ENCODE measurements at regions not wholly inside any gene's neighbourhood (a gene's known extent, or its start where the extent isn't known, plus 50 kb on each side); places are given as distances from the start of the nearest gene placed in this dataset.

GRCh38 chr5:67432606-67433005, 236.0 kb upstream of the CD180 start:
- DNase-seq = no peak
- H3K4me1 ChIP-seq = no peaks in the 10 kb centered on the region
- intact Hi-C loops (cut with DNase I; ENCODE audit: low total_unique reads) = no loop called here
- no peak overlapping the region for H3K27ac ChIP-seq
- no peak overlapping the region for H3K4me3 ChIP-seq
- no peak for TF ChIP-seq CTCF (IDR thresholded peaks at IDR 0.05)
- H3K36me3 ChIP-seq = no peaks in the 10 kb centered on the region
- H3K9me3 ChIP-seq = no peaks in the 10 kb centered on the region
- no peaks in the 10 kb centered on the region for H3K27me3 ChIP-seq

- H3K36me3 ChIP-seq = no peaks in the 10 kb centered on the region
- no peak overlapping the region for H3K27ac ChIP-seq
- no peaks in the 10 kb centered on the region for H3K27me3 ChIP-seq
- no peaks in the 10 kb centered on the region for H3K9me3 ChIP-seq
- intact Hi-C loops (cut with DNase I; ENCODE audit: low total_unique reads) = no loop called here
- no peak for DNase-seq
- H3K4me3 ChIP-seq = no peak overlapping the region
- no peak for TF ChIP-seq CTCF (IDR thresholded peaks at IDR 0.05)
- no peaks in the 10 kb centered on the region for H3K4me1 ChIP-seq
Observed at GRCh38 chr5:67431191-67431590, 234.6 kb upstream of the CD180 start.

- no peak for TF ChIP-seq CTCF (IDR thresholded peaks at IDR 0.05)
- Histone ChIP-seq H3K4me1 (no peaks in the 10 kb centered on the region), H3K36me3 (no peaks in the 10 kb centered on the region), H3K9me3 (no peaks in the 10 kb centered on the region), H3K4me3 (no peak overlapping the region), H3K27me3 (no peaks in the 10 kb centered on the region), H3K27ac (no peak overlapping the region)
- intact Hi-C loops (cut with DNase I; ENCODE audit: low total_unique reads) = no loop called here
- no peak for DNase-seq
Observed at GRCh38 chr5:67427850-67428298, 231.3 kb upstream of the CD180 start.

GRCh38 chr5:67426961-67427849, 230.6 kb upstream of the CD180 start:
- Histone ChIP-seq H3K27me3 (no peaks in the 10 kb centered on the region), H3K27ac (no peak overlapping the region), H3K4me1 (no peaks in the 10 kb centered on the region), H3K9me3 (no peaks in the 10 kb centered on the region), H3K36me3 (no peaks in the 10 kb centered on the region), H3K4me3 (no peak overlapping the region)
- no peak for DNase-seq
- intact Hi-C loops (cut with DNase I; ENCODE audit: low total_unique reads) = no loop called here
- no peak for TF ChIP-seq CTCF (IDR thresholded peaks at IDR 0.05)

GRCh38 chr5:67425514-67425913, 228.9 kb upstream of the CD180 start:
- intact Hi-C loops (cut with DNase I; ENCODE audit: low total_unique reads) = no loop called here
- no peak for TF ChIP-seq CTCF (IDR thresholded peaks at IDR 0.05)

More at GRCh38 chr5:67425514-67425913, 228.9 kb upstream of the CD180 start:
- no peak for DNase-seq
- Histone ChIP-seq H3K4me1 (no peaks in the 10 kb centered on the region), H3K27me3 (no peaks in the 10 kb centered on the region), H3K4me3 (no peak overlapping the region), H3K27ac (no peak overlapping the region), H3K9me3 (no peaks in the 10 kb centered on the region), H3K36me3 (no peaks in the 10 kb centered on the region)

Data from tibial artery (tissue), 4 donors.